ENCODE measurements at regions not wholly inside any gene's neighbourhood (a gene's known extent, or its start where the extent isn't known, plus 50 kb on each side); places are given as distances from the start of the nearest gene placed in this dataset.
"Not testable (repeated sequence)": the region's sequence is repeated elsewhere in the genome, so short reads cannot be mapped to it uniquely, and the experiment has no call there.

- DNase-seq (ENCODE audit: low read depth, low spot score) = no peak
Observed at GRCh38 chr17:72365857-72366414, 245.1 kb downstream of the SOX9 start.

- DNase-seq (ENCODE audit: low read depth, low spot score) = no peak
Observed at GRCh38 chr17:72366626-72367025, 245.8 kb downstream of the SOX9 start.

GRCh38 chr17:72368191-72368590 lies 247.4 kb downstream of the SOX9 start:
- DNase-seq (ENCODE audit: low read depth, low spot score) = no peak

DNA sequence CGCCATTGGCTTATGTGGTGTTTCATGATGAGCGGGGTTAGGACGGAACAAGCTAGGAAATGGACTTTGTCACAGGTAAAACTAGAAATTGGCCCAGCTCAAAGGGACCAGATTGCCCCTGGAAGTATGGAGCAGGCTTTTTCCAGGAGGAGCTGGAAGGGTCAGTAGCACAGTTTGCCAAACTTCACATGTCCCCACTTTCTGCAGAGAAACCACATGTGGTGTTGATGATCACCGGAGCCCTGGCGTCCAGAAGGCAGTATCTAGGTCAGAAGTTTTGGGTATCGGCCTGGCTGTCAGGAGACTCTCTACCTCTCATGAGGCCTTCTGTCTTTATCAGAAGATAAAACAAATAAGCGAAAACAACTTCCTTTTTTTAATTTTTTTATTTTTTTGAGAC lies 248.5 kb downstream of the SOX9 start:
- no peak for DNase-seq (ENCODE audit: low read depth, low spot score)

DNA sequence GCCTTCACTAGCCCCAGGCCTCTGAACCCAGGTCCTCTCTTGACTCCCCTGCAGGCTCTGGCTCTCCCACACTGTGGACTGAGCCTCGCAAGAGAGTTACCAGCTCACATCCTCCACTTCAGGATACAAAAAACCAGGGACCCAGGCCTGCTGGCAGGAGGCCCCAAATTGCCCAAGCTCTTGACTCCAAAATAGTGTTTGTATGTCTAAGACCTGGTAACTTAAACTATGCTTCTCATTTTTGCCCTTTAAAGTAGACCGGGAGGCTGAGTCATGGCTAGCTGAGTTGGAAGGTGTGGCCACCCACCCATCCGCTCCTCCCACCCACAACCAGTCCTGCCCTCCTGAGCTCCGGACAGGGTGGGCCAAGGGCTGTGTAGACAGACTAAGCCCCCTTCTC lies 250.0 kb downstream of the SOX9 start:
- no peak for DNase-seq (ENCODE audit: low read depth, low spot score)

DNA sequence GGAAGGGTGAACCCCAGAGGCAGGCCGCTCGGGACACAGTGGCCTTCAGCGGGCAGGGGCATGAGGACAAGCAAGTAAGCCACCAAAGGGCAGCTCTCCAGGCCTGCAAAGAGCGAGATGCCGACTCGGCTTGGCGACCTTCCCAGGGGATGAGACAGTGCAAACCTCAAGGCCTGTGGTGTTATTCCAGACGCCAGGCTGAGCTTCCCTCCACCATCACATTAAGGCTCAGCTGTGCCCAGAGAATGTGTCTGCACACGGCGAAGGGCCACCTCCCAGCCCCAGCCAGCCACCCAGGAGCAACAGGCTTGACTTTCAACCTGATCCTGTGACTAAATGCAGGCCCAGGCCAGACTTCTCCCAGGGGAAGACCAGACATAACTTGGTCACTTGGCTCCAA lies 251.4 kb downstream of the SOX9 start:
- DNase-seq (ENCODE audit: low read depth, low spot score) = no peak

GRCh38 chr17:72373910-72374741 lies 253.3 kb downstream of the SOX9 start:
- DNase-seq (ENCODE audit: low read depth, low spot score) = peak; percentile 35

DNA sequence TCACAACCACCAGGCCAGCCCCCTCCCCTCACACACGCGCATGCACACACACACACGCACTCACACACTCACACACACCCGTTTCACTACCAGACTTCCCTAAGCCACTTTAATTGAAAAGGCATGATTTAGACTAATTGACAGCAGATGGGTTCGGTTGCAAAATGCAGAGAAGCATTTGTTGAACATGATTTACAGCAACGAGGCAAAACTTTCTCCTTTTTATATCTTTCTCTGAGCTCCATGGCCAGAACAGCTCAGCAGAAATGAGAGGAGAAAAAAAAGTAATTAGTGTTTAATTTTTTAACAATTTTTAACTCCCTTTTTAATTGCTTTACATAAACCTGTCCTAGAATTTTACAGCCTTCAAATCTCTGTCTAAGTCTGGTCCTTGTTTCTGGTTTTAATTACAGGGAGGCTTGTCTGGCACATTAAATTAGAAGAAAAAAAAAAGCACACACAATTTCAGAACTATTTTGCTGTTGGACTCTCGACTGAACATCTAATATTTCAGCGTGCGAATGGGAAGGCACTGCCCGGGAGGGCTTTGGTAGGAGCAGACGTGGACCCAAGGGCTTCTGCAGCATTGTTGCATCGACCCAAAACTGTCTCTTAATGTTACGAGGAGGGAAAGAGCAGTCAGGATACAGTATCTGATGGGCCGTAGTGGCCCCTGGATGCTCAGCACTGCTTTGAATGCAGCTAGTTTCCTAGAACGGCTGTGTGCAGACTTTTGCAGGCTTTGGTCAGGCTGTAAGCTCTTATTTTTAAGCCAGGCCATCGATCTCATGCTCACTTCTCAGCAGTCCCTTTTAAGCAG lies 255.9 kb downstream of the SOX9 start:
- no peak for DNase-seq (ENCODE audit: low read depth, low spot score)

DNA sequence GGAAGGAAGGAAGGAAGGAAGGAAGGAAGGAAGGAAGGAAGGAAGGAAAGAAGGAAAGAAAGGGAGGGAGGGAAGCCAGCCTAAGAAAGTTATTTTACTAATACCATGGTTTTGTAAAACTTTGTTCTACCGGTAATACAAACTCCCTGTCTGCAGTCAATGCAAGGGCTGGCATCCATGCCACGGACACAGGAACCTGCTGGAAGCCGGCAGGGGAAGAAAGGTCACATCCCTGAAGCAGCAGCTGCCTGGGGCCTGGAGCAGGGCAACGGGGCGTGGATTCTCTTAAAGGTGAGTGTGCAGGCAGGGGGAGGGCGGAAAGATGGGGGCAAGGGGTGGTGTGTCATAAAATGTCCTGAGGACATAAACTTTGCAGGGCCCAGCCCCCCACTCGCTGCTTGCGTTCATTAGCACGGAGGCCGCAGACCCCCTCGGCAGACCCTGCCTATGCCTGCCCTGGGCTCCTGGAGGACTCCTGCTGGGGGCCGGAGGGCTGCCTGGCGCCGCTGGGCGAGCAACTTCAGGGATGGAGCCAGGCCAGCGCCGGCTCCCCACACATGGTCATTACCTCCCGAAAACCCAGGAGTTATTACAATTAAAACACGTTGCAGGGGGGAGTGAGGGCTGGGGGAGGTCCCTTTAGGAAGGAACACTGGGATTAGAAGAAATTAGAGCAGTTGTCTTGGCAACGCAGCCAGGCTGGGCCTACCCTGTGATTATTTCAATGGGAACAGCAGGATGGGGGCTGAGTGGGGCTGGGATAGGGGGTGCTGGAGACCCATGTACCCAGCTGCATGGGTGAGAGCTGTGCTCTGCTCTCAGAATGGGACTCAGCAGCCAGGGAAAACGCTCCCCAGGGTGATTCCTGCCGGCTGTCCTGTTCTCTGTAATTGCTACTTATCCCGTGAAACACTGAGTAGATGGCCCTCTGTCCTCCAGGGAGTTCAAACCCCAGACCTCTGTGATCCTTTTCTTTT lies 257.9 kb downstream of the SOX9 start:
- no peak for DNase-seq (ENCODE audit: low read depth, low spot score)

- no peak for DNase-seq (ENCODE audit: low read depth, low spot score)
Observed at GRCh38 chr17:72379516-72379915, 258.7 kb downstream of the SOX9 start.

DNA sequence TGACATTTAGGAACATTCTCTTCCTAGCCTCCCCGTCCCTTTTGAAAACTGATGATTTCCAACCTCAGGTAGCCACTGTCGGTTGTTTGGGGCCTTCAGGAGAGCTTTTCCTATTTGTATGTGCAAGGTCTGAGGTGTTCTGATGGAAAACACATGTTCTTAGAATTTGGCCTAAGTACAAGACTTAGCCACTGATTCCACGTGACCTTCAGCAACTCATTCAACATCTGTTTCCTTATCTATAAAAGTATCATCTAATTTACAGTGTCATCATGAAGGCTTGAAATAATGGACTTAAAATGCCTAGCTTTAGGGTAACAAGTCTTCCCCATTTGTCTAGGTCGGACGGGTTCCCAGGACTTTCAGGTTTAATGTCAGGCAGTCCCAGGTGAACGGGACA lies 259.3 kb downstream of the SOX9 start:
- no peak for DNase-seq (ENCODE audit: low read depth, low spot score)

DNA sequence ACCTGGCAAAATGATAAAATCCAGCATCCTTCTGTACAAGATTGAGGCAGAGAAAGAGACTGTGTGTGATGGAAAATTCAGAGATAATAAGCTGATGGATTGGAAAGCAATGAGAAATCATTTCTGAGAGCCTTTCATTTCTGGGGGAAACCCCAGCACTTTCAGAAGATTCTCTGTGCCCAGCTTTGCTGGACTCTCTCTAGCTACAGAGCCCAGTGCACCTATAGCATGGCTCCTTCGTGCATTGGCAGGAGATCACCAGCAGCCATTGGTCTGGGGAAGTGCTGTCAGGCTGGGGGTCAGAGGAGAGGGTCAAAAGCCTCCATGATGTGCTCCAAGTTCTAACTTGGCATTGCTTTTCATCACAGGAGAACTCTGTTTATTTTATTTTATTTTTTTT lies 259.9 kb downstream of the SOX9 start:
- DNase-seq (ENCODE audit: low read depth, low spot score) = no peak

DNA sequence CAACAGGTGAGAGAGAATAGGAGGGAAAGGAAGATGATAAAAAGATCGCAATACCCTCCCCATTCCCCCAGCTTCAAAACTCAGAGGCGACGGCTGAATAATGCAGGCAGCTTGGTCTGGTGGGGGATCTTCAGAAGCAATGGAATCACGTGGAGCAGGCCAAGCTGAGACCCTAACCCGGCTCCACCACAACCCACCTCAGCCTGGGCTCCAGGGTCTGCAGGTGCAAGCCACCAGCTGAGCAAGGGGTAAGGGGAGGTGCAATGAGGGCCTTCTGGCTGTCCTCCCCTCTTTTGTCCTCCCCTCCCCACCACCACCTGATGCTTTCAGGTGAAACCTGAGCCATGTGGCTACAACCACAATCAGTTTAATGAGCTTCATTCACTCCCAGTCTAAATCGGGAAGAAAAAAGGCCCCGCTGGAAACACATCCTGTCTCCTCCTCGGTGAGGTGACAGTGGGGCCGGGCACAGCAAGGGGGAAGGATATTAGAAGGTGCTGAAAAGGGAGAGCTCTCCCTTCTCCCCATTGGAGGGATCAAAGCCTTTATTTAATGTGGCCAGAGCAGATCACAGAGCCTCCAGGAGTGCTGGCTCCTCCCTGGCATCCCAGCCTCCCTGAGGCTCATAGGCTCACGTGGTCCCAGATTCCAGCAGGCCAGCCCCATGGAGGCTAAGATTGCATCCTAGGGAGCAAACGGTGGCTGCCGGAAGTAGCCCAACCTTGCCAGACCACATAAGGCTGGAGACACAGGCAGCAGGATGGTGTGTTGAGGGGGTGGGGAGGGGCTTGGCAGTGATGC lies 261.0 kb downstream of the SOX9 start:
- DNase-seq (ENCODE audit: low read depth, low spot score) = no peak

DNA sequence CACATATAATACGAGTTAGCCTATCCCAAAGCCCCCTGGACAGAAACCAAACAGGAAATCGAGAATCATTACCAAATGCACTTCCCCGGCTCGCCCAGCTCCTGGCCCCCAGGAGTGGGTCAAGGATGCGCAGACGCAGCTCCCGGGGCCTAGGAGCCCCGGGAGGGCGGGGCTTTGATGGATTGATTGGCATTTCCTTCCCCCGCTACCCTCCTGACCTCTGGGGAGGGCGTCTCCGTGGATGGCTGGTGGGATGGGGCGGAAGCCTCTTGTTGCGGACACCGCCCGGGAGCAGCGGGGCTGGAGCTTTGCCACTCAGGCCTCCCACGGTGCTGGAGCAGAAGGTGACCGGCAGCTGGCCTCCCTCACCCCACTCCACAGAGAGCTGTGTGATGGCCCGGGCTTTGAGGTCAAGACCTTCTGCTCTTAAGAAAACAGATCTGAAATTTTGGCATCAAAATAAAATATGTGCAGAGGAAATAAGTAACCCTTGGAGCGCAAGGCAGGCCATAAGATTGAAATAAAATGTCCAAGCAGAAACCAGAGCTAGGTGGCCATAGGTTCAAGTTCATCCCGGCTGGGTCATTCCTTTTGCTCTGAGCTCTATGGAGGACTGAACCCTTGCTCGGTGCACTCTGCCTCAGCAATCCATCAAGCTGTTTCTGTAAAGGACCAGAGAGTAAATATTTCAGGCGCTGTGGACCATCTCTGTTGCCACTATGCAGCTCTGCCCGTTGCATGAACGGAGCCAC lies 262.3 kb downstream of the SOX9 start:
- no peak for DNase-seq (ENCODE audit: low read depth, low spot score)

- no peak for DNase-seq (ENCODE audit: low read depth, low spot score)
Observed at GRCh38 chr17:72385475-72385874, 264.7 kb downstream of the SOX9 start.

GRCh38 chr17:72386173-72386572 lies 265.4 kb downstream of the SOX9 start:
- not testable (repeated sequence) for DNase-seq (ENCODE audit: low read depth, low spot score)

DNA sequence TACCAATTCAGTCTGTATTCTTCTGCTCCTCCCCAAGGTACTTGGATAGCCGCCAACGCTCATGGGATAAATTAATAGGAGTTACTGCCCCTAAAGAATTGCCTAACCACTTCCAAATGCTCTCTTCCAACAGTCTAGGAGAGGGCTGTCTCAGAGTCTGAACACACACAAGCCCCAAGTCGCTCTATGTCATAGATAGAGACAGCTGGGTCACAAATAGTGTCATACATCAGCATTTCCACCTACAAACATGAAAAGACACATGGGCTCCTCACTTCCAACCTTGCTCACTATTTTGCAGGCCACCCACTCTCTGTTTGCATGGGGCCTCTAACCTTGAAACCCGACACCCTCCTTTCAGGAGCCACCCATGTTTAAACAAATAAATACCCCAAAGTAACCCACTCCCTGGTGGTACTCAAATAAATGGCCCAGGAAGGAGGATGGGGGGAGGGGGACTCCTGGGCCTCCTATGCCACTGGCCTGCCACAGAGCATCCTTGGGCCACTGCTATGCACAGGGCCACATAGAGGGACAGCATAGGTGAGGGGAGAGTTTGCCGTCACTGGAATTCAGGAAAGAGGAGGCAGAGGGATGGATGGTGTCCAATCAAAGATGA lies 265.9 kb downstream of the SOX9 start:
- no peak for DNase-seq (ENCODE audit: low read depth, low spot score)

DNA sequence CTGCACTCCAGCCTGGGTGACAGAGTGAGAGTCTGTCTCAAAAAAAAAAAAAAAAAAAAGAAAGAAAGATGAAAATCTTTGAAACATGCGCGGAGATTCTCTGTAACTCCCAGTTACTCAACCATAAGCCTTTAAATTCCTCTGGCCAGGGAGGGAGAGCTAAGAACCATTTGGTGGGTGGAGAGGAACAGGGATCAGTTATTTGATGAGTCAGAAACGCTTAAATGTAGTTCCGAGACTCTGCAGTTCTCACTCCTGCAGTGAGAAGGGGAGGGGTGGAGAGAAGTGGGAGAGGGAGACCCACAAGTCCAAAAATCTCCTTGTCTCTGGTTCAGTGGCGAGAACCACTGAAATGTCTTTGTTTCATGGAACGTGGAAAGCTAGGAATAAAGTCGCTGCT lies 266.7 kb downstream of the SOX9 start:
- no peak for DNase-seq (ENCODE audit: low read depth, low spot score)

- DNase-seq (ENCODE audit: low read depth, low spot score) = no peak
Observed at GRCh38 chr17:72387969-72388368, 267.1 kb downstream of the SOX9 start.
